Natural killer cell (primary cell): ENCODE measurements at regions not wholly inside any gene's neighbourhood (a gene's known extent, or its start where the extent isn't known, plus 50 kb on each side); places are given as distances from the start of the nearest gene placed in this dataset.
A peak's percentile ranks its signal among the peaks of the same experiment; 100 is the strongest.

ENCODE experiments used
- ATAC-seq, 3 donors: fragments of 150-1000 bp in 2 of 3; fragments of 200-7000 bp in 1 of 3; cut with Tn5 transposase; 1 replicate in 1 of 3; 2 replicates in 2 of 3; pipeline ENCODE4 v1.10.0; 2021; ENCODE audit warnings: mild to moderate bottlenecking in 2 of 3, moderate library complexity in 2 of 3
- DNase-seq, 2 donors: peaks; one replicate each; pipeline versions ENCODE4 v3.0.0 to v3.0.0-alpha.2; 2013 to 2021; ENCODE audit warnings: mixed read lengths in 1 of 2
- H3K27ac ChIP-seq: one replicate; pipeline ENCODE4 v1.5.1; 2013; ENCODE audit warnings: mild to moderate bottlenecking, low read length
- H3K27me3 ChIP-seq: one replicate; pipeline ENCODE4 v1.6.1; 2013; ENCODE audit warnings: low read length; ENCODE audit not compliant: control insufficient read depth, insufficient read depth
- H3K36me3 ChIP-seq: one replicate; pipeline ENCODE4 v1.6.1; 2013; ENCODE audit warnings: low read length; ENCODE audit not compliant: control insufficient read depth, insufficient read depth
- H3K4me1 ChIP-seq: one replicate; pipeline ENCODE4 v1.6.1; 2013; ENCODE audit warnings: low read length; ENCODE audit not compliant: control insufficient read depth, insufficient read depth
- H3K4me3 ChIP-seq: one replicate; pipeline ENCODE4 v1.5.1; 2013; ENCODE audit warnings: low read length
- H3K9me3 ChIP-seq: one replicate; pipeline ENCODE4 v1.6.1; 2013; ENCODE audit warnings: low read length; ENCODE audit not compliant: control insufficient read depth, insufficient read depth
- H3K27ac Mint-ChIP-seq, 2 donors: one replicate each; pipeline ENCODE4 v1.8.0; 2022; ENCODE audit warnings: mild to moderate bottlenecking in 2 of 2, mixed read lengths in 2 of 2, moderate library complexity in 1 of 2
- H3K27me3 Mint-ChIP-seq, 2 donors: one replicate each; pipeline ENCODE4 v1.8.0; 2022; ENCODE audit warnings: low read depth in 2 of 2, mixed read lengths in 2 of 2
- H3K36me3 Mint-ChIP-seq: one replicate; pipeline ENCODE4 v1.8.0; 2022; ENCODE audit warnings: mixed read lengths
- H3K4me1 Mint-ChIP-seq, 2 donors: one replicate each; pipeline ENCODE4 v1.8.0; 2022; ENCODE audit warnings: mixed read lengths in 2 of 2
- H3K4me3 Mint-ChIP-seq: one replicate; pipeline ENCODE4 v1.8.0; 2022; ENCODE audit warnings: mild to moderate bottlenecking, moderate library complexity, mixed read lengths
- H3K9me3 Mint-ChIP-seq, 2 donors: one replicate each; pipeline ENCODE4 v1.8.0; 2022; ENCODE audit warnings: mixed read lengths in 2 of 2
- CTCF ChIP-seq: fragments of 200-600 bp; IDR thresholded peaks from one replicate; pipeline ENCODE4 v1.8.0; 2022; ENCODE audit warnings: antibody characterized with exemption
- WGBS: methylation state at CpG from one replicate; pipeline ENCODE4 v1.1.7; 2013; ENCODE audit warnings: missing lambda C conversion rate; ENCODE audit not compliant: insufficient coverage; 5-methylcytosine and 5-hydroxymethylcytosine counted together
- intact Hi-C: fragments of 100-400 bp; cut with micrococcal nuclease; formaldehyde crosslinking; loops from one replicate; pipeline ENCODE4 v1.14.2; 2022

- Histone ChIP-seq H3K4me3 (no peak overlapping the region), H3K36me3 (no peaks in the 10 kb centered on the region), H3K9me3 (no peaks in the 10 kb centered on the region), H3K27me3 (no peaks in the 10 kb centered on the region), H3K4me1 (no peaks in the 10 kb centered on the region), H3K27ac (no peak overlapping the region)
- no CpG with 5 or more reads among the region's 2 CpGs for WGBS
- intact Hi-C loops, result no loop called here
- DNase-seq (no peak), ATAC-seq (no peak)
- H3K4me3 Mint-ChIP-seq, result no peak overlapping the region
- no peaks in the 10 kb centered on the region for H3K36me3 Mint-ChIP-seq
- no peak overlapping the region for H3K27ac Mint-ChIP-seq
- no peak for TF ChIP-seq CTCF
- no peaks in the 10 kb centered on the region for H3K4me1 Mint-ChIP-seq
- H3K9me3 Mint-ChIP-seq, result peaks cover 0 to 3% of the 10 kb centered on the region in 2 donors
- no peaks in the 10 kb centered on the region for H3K27me3 Mint-ChIP-seq
Measured at GRCh38 chr15:95021816-95022215, 790.5 kb downstream of the MCTP2 start.

GRCh38 chr15:95024351-95024750 is 793.0 kb downstream of the MCTP2 start:
- Mint-ChIP-seq H3K4me1 (no peaks in the 10 kb centered on the region), H3K9me3 (peaks cover 0 to 3% of the 10 kb centered on the region in 2 donors), H3K27ac (no peak overlapping the region), H3K27me3 (peaks cover 0 to 7% of the 10 kb centered on the region in 2 donors), H3K4me3 (no peak overlapping the region), H3K36me3 (no peaks in the 10 kb centered on the region)
- Histone ChIP-seq H3K4me3 (no peak overlapping the region), H3K9me3 (no peaks in the 10 kb centered on the region), H3K36me3 (no peaks in the 10 kb centered on the region), H3K27ac (no peak overlapping the region), H3K4me1 (no peaks in the 10 kb centered on the region), H3K27me3 (peaks cover 2% of the 10 kb centered on the region)
- ATAC-seq (no peak), DNase-seq (no peak)
- WGBS, result 82% methylated on average over 1 of the region's 2 CpGs
- intact Hi-C loops, result no loop called here
- TF ChIP-seq CTCF, result no peak

GRCh38 chr15:95025924-95026728 is 794.8 kb downstream of the MCTP2 start:
- intact Hi-C loops, result no loop called here
- H3K4me1 ChIP-seq, result no peaks in the 10 kb centered on the region
- no peak for TF ChIP-seq CTCF
- H3K4me3 ChIP-seq, result no peak overlapping the region
- ATAC-seq, result no peak
- H3K27ac Mint-ChIP-seq, result no peak overlapping the region
- H3K9me3 Mint-ChIP-seq, result peaks cover 0 to 6% of the 10 kb centered on the region in 2 donors
- 79% methylated on average over 3 of the region's 5 CpGs for WGBS
- peak in 1 of 2 donors; percentile 6 for DNase-seq
- no peak overlapping the region for H3K27ac ChIP-seq
- no peak overlapping the region for H3K4me3 Mint-ChIP-seq
- H3K27me3 Mint-ChIP-seq, result peaks cover 0 to 7% of the 10 kb centered on the region in 2 donors
- H3K36me3 Mint-ChIP-seq, result no peaks in the 10 kb centered on the region
- peaks cover 2% of the 10 kb centered on the region for H3K27me3 ChIP-seq
- H3K9me3 ChIP-seq, result no peaks in the 10 kb centered on the region
- no peaks in the 10 kb centered on the region for H3K36me3 ChIP-seq
- H3K4me1 Mint-ChIP-seq, result no peaks in the 10 kb centered on the region

- Histone ChIP-seq H3K4me1 (no peaks in the 10 kb centered on the region), H3K36me3 (no peaks in the 10 kb centered on the region), H3K9me3 (no peaks in the 10 kb centered on the region), H3K4me3 (no peak overlapping the region), H3K27me3 (peaks cover 2% of the 10 kb centered on the region), H3K27ac (no peak overlapping the region)
- Mint-ChIP-seq H3K9me3 (peaks cover 0 to 3% of the 10 kb centered on the region in 2 donors), H3K27me3 (peaks cover 0 to 7% of the 10 kb centered on the region in 2 donors), H3K4me3 (no peak overlapping the region), H3K4me1 (no peaks in the 10 kb centered on the region), H3K36me3 (no peaks in the 10 kb centered on the region), H3K27ac (no peak overlapping the region)
- TF ChIP-seq CTCF, result no peak
- ATAC-seq, result no peak
- DNase-seq, result no peak
- 84% methylated on average over 3 of the region's 3 CpGs for WGBS
- intact Hi-C loops, result no loop called here
Measured at GRCh38 chr15:95027981-95028380, 796.6 kb downstream of the MCTP2 start.
